Mammary epithelial cell (primary cell): ENCODE measurements at regions not wholly inside any gene's neighbourhood (a gene's known extent, or its start where the extent isn't known, plus 50 kb on each side); places are given as distances from the start of the nearest gene placed in this dataset.
"Not testable (repeated sequence)": the region's sequence is repeated elsewhere in the genome, so short reads cannot be mapped to it uniquely, and the experiment has no call there.

Source experiments
- CTCF ChIP-seq, 2 donors: IDR thresholded peaks in 1 of 2; conservative IDR thresholded peaks in 1 of 2; 2 replicates each; pipeline ENCODE4 v1.5.1; 2011 to 2012; ENCODE audit warnings: inconsistent platforms in 2 of 2, low read length in 2 of 2, mild to moderate bottlenecking in 2 of 2, control low read depth in 1 of 2, low read depth in 1 of 2; ENCODE audit not compliant: insufficient read depth in 1 of 2; ENCODE audit errors: extremely low read depth in 1 of 2
- EZH2 ChIP-seq: IDR thresholded peaks from 2 replicates; pipeline ENCODE4 v1.6.1; 2012; ENCODE audit warnings: low read length, inconsistent platforms, borderline replicate concordance

GRCh38 chr7:76895696-76896095 is 136.5 kb downstream of the SPDYE17 start:
- TF ChIP-seq CTCF (conservative IDR thresholded peaks at IDR 0.05 in 1 of 2, IDR thresholded peaks at IDR 0.05 in 1 of 2; ENCODE audit: extremely low read depth in 1 of 2, insufficient read depth in 1 of 2, low read depth in 1 of 2, low read length in 2 of 2); EZH2: not testable (repeated sequence)
